ENCODE measurements at regions not wholly inside any gene's neighbourhood (a gene's known extent, or its start where the extent isn't known, plus 50 kb on each side); places are given as distances from the start of the nearest gene placed in this dataset.

DNA sequence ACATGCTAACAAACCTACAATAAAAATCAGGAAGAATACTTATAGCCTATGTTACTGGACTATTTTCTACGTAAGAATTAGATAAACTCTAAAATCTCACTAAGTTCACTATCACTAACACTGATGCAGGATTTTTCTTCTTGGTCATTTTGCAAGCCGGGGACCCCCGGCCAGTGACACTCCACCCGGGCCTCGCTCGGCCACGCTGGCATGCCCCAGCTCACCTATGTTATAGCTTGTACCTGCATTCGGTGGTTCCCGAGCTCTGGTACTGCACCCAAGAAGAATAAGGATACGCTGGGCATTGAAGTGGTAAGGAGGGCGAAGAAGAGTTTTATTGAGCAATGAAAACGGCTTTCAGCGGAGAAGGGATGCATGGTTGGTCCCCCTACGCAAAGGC lies 245.3 kb upstream of the NBEA start:
- no peak for TF ChIP-seq ZFP30 (CRISPR knock-in tag; IDR thresholded peaks at IDR 0.05)
- no peak for TF ChIP-seq ARNTL (CRISPR knock-in tag; IDR thresholded peaks at IDR 0.05; ENCODE audit: borderline replicate concordance, low read depth)
- no peak for TF ChIP-seq TCF4 (CRISPR knock-in tag; IDR thresholded peaks at IDR 0.05; ENCODE audit: borderline replicate concordance)
- TF ChIP-seq, protein P1, sequence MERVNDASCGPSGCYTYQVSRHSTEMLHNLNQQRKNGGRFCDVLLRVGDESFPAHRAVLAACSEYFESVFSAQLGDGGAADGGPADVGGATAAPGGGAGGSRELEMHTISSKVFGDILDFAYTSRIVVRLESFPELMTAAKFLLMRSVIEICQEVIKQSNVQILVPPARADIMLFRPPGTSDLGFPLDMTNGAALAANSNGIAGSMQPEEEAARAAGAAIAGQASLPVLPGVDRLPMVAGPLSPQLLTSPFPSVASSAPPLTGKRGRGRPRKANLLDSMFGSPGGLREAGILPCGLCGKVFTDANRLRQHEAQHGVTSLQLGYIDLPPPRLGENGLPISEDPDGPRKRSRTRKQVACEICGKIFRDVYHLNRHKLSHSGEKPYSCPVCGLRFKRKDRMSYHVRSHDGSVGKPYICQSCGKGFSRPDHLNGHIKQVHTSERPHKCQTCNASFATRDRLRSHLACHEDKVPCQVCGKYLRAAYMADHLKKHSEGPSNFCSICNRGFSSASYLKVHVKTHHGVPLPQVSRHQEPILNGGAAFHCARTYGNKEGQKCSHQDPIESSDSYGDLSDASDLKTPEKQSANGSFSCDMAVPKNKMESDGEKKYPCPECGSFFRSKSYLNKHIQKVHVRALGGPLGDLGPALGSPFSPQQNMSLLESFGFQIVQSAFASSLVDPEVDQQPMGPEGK (CRISPR knock-in tag; IDR thresholded peaks at IDR 0.05; ENCODE audit: borderline replicate concordance) = no peak
- no peak for TF ChIP-seq ESRRG (CRISPR knock-in tag; IDR thresholded peaks at IDR 0.05)
- TF ChIP-seq ZC3H10 (CRISPR knock-in tag; IDR thresholded peaks at IDR 0.05) = no peak
- no peak for TF ChIP-seq CSDC2 (CRISPR knock-in tag; IDR thresholded peaks at IDR 0.05)
- no peak for TF ChIP-seq ZNF565 (CRISPR knock-in tag; conservative IDR thresholded peaks at IDR 0.05; ENCODE audit: low read depth)
- TF ChIP-seq PPARA (CRISPR knock-in tag; IDR thresholded peaks at IDR 0.05; ENCODE audit: borderline replicate concordance) = no peak
- TF ChIP-seq TOX (CRISPR knock-in tag; IDR thresholded peaks at IDR 0.05; ENCODE audit: borderline replicate concordance) = no peak
- no peak for TF ChIP-seq ZNF8 (CRISPR knock-in tag; IDR thresholded peaks at IDR 0.05)
- no peak for TF ChIP-seq RARB (CRISPR knock-in tag; IDR thresholded peaks at IDR 0.05)
- no peak for TF ChIP-seq BACH2 (CRISPR knock-in tag; IDR thresholded peaks at IDR 0.05; ENCODE audit: borderline replicate concordance)
- TF ChIP-seq ZNF70 (CRISPR knock-in tag; IDR thresholded peaks at IDR 0.05) = no peak
- TF ChIP-seq ISL1 (CRISPR knock-in tag; IDR thresholded peaks at IDR 0.05) = no peak
- TF ChIP-seq, protein P2, sequence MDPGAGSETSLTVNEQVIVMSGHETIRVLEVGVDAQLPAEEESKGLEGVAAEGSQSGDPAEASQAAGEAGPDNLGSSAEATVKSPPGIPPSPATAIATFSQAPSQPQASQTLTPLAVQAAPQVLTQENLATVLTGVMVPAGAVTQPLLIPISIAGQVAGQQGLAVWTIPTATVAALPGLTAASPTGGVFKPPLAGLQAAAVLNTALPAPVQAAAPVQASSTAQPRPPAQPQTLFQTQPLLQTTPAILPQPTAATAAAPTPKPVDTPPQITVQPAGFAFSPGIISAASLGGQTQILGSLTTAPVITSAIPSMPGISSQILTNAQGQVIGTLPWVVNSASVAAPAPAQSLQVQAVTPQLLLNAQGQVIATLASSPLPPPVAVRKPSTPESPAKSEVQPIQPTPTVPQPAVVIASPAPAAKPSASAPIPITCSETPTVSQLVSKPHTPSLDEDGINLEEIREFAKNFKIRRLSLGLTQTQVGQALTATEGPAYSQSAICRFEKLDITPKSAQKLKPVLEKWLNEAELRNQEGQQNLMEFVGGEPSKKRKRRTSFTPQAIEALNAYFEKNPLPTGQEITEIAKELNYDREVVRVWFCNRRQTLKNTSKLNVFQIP (CRISPR knock-in tag; IDR thresholded peaks at IDR 0.05; ENCODE audit: borderline replicate concordance, low read depth) = no peak
- no peak for TF ChIP-seq OSR1 (CRISPR knock-in tag; IDR thresholded peaks at IDR 0.05)
- no peak for ATAC-seq

DNA sequence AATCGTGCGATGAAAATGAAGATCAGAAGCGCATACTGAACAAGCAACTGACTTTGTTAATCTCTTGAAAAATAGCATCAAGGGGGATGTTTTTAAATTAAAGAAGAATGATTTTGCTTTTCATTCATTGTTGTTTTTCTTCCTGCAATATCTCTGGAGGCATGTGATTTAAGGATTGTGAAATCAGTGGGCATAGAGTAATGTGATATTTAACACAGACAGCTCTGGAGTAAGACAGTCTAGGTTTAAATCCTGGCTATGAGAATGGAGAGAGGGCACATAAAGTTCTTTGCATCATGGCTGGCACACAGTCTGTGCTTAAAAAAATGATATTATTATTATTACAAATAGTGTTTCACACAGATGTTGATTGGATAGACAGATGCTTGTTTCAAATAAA lies 243.1 kb upstream of the NBEA start:
- no peak for ATAC-seq
- TF ChIP-seq ESRRG (CRISPR knock-in tag; IDR thresholded peaks at IDR 0.05) (no peak), BACH2 (CRISPR knock-in tag; IDR thresholded peaks at IDR 0.05; ENCODE audit: borderline replicate concordance) (no peak)

DNA sequence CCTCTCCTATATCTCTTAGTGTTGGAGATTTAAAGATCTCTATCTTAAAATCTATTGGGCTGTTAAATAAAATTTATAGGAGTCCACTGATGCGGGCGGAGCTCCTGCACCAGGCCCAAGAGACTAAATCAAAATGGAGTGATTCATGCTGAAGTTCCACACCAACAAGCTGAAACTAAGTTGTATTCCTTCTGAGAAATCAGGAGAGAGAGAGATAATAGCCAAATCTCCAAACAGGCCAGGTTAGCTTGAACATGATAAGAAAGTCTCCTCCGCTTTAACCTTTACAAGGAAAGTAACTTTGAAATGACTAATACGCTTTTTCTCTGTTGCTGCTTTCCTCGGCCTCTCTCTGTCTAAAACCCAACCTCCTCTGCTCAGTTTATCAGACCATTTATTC lies 241.9 kb upstream of the NBEA start:
- no peak for TF ChIP-seq PPARA (CRISPR knock-in tag; IDR thresholded peaks at IDR 0.05; ENCODE audit: borderline replicate concordance)
- no peak for TF ChIP-seq ISL1 (CRISPR knock-in tag; IDR thresholded peaks at IDR 0.05)
- TF ChIP-seq ZNF8 (CRISPR knock-in tag; IDR thresholded peaks at IDR 0.05) = no peak
- TF ChIP-seq ZFP30 (CRISPR knock-in tag; IDR thresholded peaks at IDR 0.05) = no peak
- TF ChIP-seq, protein P3, sequence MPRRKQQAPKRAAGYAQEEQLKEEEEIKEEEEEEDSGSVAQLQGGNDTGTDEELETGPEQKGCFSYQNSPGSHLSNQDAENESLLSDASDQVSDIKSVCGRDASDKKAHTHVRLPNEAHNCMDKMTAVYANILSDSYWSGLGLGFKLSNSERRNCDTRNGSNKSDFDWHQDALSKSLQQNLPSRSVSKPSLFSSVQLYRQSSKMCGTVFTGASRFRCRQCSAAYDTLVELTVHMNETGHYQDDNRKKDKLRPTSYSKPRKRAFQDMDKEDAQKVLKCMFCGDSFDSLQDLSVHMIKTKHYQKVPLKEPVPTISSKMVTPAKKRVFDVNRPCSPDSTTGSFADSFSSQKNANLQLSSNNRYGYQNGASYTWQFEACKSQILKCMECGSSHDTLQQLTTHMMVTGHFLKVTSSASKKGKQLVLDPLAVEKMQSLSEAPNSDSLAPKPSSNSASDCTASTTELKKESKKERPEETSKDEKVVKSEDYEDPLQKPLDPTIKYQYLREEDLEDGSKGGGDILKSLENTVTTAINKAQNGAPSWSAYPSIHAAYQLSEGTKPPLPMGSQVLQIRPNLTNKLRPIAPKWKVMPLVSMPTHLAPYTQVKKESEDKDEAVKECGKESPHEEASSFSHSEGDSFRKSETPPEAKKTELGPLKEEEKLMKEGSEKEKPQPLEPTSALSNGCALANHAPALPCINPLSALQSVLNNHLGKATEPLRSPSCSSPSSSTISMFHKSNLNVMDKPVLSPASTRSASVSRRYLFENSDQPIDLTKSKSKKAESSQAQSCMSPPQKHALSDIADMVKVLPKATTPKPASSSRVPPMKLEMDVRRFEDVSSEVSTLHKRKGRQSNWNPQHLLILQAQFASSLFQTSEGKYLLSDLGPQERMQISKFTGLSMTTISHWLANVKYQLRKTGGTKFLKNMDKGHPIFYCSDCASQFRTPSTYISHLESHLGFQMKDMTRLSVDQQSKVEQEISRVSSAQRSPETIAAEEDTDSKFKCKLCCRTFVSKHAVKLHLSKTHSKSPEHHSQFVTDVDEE (CRISPR knock-in tag; IDR thresholded peaks at IDR 0.05) = no peak
- no peak for TF ChIP-seq ZC3H10 (CRISPR knock-in tag; IDR thresholded peaks at IDR 0.05)
- no peak for TF ChIP-seq ZFP3 (CRISPR knock-in tag; IDR thresholded peaks at IDR 0.05)
- no peak for TF ChIP-seq ESRRG (CRISPR knock-in tag; IDR thresholded peaks at IDR 0.05)
- TF ChIP-seq, protein P4, sequence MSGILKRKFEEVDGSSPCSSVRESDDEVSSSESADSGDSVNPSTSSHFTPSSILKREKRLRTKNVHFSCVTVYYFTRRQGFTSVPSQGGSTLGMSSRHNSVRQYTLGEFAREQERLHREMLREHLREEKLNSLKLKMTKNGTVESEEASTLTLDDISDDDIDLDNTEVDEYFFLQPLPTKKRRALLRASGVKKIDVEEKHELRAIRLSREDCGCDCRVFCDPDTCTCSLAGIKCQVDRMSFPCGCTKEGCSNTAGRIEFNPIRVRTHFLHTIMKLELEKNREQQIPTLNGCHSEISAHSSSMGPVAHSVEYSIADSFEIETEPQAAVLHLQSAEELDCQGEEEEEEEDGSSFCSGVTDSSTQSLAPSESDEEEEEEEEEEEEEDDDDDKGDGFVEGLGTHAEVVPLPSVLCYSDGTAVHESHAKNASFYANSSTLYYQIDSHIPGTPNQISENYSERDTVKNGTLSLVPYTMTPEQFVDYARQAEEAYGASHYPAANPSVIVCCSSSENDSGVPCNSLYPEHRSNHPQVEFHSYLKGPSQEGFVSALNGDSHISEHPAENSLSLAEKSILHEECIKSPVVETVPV (CRISPR knock-in tag; IDR thresholded peaks at IDR 0.05) = no peak
- no peak for TF ChIP-seq BACH2 (CRISPR knock-in tag; IDR thresholded peaks at IDR 0.05; ENCODE audit: borderline replicate concordance)
- no peak for ATAC-seq

DNA sequence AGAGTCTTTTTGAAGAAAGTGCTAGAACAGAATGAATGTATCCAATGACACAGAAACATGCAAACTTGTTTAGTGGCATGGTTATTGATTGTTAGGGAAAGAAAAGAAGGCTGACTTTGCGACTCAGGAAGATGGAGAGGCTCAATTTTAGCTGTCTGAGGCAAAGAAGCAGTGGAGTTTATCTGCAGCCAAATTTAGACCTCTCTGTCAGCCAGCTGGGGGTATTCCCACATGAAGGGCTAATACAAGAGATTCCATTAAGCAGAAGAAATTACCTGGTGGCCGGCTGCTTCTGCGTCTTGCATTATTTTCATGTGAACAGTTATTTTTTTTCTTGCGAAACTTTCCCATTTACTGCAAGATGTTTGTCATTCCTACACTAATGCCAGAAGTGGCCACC lies 240.2 kb upstream of the NBEA start:
- TF ChIP-seq, protein P4 (CRISPR knock-in tag; IDR thresholded peaks at IDR 0.05) = no peak
- TF ChIP-seq RARB (CRISPR knock-in tag; IDR thresholded peaks at IDR 0.05) = no peak
- TF ChIP-seq ZFP30 (CRISPR knock-in tag; IDR thresholded peaks at IDR 0.05) = no peak
- no peak for TF ChIP-seq ZNF8 (CRISPR knock-in tag; IDR thresholded peaks at IDR 0.05)
- TF ChIP-seq, protein P2 (CRISPR knock-in tag; IDR thresholded peaks at IDR 0.05; ENCODE audit: borderline replicate concordance, low read depth) = no peak
- ATAC-seq = no peak

Data from SK-N-SH treated with all-trans-retinoic acid at 6 μM for 48 hours (cell line).